Midbrain (tissue), 1 donor: ENCODE measurements at regions not wholly inside any gene's neighbourhood (a gene's known extent, or its start where the extent isn't known, plus 50 kb on each side); places are given as distances from the start of the nearest gene placed in this dataset.

Experiments used
- DNase-seq: peaks from one replicate; lab custom pipeline; 2025; lab: John Stamatoyannopoulos, UW

DNA sequence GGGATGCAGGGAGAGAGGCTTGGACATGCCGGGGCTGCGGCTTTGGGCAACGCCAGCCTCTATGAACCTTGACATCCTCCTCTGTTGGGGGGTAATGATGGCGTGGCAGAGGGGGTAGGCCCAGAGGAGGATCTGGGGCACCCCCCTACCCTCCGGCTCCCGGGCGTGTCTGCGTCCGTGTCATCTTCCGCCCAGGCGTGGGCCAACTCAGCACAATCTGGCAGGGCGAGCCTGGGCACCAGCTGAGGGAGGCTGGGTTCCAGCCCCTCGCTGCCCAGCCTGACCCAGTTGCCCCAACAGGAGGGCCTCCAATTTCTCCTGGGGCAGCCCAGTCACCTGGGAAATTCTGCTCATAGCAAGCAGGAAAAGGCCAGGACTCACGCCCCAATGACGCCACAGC, 62.9 kb upstream of the IL17B start:
- DNase-seq = no peak

GRCh38 chr5:149441194-149441753, 62.2 kb upstream of the IL17B start:
- no peak for DNase-seq

DNA sequence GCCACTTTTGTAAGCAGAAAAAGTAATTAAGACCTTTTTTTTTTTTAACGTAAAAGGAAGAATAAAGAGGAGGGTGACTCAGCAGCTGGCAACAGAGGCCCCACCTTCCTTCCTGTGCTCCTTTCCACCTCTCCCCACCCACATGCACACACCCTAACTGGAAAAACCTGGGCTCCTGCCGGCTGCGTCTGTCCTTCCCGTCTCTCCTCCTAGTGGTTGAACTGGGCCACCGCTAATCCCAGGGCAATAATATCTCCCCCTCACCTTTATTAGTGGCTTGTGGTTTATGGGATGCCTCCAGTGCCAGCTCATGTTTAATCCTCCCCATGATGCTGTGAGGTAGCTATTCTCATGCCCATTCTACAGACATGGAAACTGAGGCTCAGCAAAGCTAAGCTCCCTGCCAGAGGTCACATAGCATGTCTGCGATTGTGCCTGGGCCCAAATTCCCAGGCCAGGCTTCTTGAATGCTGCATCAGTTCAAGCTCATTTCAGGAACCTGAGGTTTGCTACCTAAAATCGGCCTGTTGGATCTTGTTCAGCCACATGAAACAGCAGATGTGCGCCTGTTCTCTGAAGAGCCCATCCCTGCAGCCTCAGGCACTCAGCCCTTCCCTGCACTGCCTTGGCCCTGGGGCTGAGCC, 60.9 kb upstream of the IL17B start:
- DNase-seq = no peak

GRCh38 chr5:149438711-149439132, 59.6 kb upstream of the IL17B start:
- no peak for DNase-seq

DNA sequence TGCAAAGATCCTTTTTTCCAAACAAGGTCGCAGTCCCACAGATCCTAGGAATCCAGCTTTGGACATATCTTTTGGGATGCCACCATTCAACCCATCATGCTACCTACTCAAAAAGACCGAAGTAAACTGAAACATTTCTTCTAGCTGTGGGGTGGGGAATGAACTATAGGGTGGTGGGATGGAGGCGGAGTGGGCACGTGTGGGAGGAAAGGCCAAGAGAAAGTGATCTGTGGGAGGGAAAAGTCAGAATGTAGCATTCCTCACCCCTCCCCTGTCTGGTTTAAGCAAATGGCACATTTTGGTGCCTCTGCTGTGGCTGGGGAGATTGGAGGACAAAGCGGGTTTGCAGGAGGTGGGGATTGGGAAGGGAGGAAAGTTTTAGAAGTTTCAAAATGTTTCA, 59.2 kb upstream of the IL17B start:
- no peak for DNase-seq

DNA sequence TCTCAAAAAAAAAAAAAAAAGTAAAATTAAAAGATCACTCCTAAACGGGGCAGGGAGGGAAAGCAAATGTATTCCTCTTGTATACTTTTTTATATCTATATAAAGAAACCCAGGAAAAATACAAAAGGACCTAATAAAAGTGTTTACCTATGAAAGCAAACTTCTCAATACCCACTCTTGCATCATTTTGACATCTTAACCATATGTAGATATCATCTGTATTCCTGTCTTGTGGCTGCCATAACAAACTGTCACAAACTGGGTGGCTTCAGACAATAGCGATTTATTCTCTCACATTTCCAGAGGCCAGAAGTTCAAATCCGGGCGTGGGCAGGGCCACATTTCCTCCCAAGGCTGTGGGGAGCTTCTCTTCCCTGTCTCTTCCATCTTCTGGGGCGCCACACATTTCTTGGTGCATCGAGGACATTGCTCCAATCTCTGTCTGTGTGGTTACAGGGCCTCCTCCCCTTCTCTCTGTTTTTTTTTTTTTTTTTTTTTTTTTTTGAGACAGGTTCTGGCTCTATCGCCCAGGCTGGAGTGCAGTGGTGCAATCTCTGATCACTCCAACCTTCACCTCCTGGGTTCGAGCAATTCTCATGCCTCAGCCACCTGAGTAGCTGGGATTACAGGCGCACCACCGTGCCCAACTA, 58.4 kb upstream of the IL17B start:
- DNase-seq = no peak

DNA sequence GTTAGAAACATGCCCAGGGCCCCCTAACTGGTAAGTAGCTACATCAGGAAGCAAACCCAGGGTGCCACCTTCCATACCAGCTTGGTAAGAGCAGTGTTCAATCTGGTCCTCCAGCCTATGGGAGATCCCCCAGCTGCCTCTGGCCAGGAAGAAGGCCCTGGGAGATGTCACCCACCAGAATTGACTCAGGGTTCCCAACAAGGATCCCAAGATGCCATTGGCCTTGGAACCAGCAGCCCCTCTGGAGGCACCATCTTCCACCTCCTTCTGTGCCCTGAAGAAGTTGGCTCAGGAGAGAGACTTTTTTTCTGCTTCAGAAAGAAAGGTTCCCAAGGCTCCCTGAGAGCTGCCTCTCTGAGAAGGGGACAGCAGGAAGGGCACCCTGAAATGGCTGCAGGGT, 56.6 kb upstream of the IL17B start:
- no peak for DNase-seq

GRCh38 chr5:149435015-149435376, 55.9 kb upstream of the IL17B start:
- no peak for DNase-seq

- peak; percentile 42 for DNase-seq
Observed at GRCh38 chr5:149434162-149435014, 55.3 kb upstream of the IL17B start.

DNA sequence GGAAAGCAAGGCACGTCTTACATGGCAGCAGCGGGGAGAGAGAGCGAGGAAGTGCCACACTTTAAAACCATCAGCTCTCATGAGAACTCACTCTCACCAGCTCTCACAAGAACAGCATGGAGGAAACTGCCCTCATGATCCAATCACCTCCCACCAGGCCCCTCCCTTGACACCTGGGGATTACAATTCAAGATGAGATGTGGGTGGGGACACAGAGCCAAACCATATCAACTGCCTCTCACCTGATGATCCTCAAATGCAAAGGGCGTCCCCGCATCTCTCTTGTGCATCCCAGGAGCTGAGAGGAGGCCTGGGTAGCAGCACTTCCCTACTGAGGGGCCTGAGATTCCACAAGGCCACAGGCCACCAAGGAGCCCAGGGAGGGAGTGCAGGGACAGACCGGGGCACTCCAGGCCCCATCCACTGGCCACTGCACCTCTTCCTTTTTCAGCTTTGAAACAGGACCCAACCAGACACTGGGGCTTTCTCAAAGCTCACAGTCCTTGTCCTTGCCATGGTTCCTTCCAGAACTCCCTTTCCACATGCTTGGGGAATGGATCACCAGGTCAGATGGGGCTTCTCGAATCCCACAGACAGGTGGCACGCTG, 54.5 kb upstream of the IL17B start:
- no peak for DNase-seq

- no peak for DNase-seq
Observed at GRCh38 chr5:149432911-149433401, 53.9 kb upstream of the IL17B start.

DNA sequence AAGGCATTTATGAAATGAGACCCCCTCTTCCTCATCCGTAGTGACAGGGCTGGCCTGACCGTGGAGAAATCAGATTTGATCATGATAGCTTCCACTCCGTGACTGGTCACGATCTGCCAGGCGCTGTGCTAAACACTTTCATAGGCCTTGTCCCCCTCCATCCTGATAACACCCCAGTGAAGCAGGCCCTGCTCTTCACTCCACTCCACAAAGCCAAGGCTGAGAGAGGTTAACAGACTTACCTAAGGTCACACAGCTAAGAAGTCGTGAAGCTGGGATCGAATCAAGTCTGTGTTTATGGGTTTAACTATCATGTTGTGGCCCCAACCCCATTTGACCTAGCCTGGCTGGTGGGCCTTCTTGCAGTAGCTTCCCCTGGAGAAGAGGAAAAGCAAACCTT, 53.3 kb upstream of the IL17B start:
- no peak for DNase-seq

DNA sequence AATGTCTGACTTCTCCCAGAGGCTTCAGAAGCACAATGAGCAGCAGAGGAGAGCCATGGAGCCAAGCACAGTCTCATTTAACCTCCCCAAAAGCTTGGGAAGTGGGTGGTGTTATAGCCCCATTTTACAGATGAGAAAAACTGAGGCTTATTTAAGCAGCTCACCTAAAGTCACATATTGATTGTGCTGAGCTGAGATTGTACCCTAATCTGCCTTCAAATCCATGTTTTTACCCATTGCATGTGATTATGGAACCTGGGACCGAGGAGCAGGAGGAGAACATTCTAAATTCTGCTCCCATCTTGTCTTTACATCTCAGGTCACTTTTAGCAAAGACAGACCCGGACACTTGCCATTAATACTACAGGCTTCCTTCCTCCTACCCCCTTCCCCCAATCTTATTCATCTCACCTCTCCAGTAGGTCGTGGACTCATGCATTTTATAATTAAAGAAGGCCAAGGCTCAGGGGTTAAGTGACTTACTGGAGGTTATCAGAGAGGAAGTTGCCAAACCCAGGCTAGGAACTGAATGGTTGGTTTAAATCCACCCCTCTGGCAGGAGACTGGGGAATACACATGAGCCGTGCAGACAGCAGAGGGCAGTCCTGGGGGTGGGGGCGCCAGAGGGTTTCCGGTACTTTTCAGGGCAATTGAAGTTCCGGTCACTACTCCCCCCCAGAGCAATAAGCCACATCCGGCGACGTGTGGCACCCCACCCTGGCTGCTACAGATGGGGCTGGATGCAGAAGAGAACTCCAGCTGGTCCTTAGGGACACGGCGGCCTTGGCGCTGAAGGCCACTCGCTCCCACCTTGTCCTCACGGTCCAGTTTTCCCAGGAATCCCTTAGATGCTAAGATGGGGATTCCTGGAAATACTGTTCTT, 51.0 kb upstream of the IL17B start:
- no peak for DNase-seq
